ENCODE measurements at regions not wholly inside any gene's neighbourhood (a gene's known extent, or its start where the extent isn't known, plus 50 kb on each side); places are given as distances from the start of the nearest gene placed in this dataset.
A peak's percentile ranks its signal among the peaks of the same experiment; 100 is the strongest.

- FAIRE-seq, result no peak
Measured at GRCh38 chr4:163582703-163583102, 88.2 kb downstream of the TMA16 start.

GRCh38 chr4:163587867-163588266, 93.4 kb downstream of the TMA16 start:
- FAIRE-seq (no peak), DNase-seq (ENCODE audit: insufficient read length, low spot score) (no peak)

More at GRCh38 chr4:163582703-163583102, 88.2 kb downstream of the TMA16 start:
- no peak for DNase-seq (ENCODE audit: insufficient read length, low spot score)

- FAIRE-seq (no peak), DNase-seq (ENCODE audit: insufficient read length, low spot score) (no peak)
Measured at GRCh38 chr4:163588532-163588931, 94.0 kb downstream of the TMA16 start.

GRCh38 chr4:163590103-163590502, 95.6 kb downstream of the TMA16 start:
- no peak for DNase-seq (ENCODE audit: insufficient read length, low spot score)
- no peak for FAIRE-seq

- peak; percentile 49 for FAIRE-seq
- no peak for DNase-seq (ENCODE audit: insufficient read length, low spot score)
Measured at GRCh38 chr4:163590619-163591264, 96.3 kb downstream of the TMA16 start.

- no peak for FAIRE-seq
- DNase-seq (ENCODE audit: insufficient read length, low spot score), result peak; percentile 13
Measured at GRCh38 chr4:163591614-163592020, 97.1 kb downstream of the TMA16 start.

GRCh38 chr4:163592212-163592611, 97.7 kb downstream of the TMA16 start:
- DNase-seq (ENCODE audit: insufficient read length, low spot score) (no peak), FAIRE-seq (peak; percentile 86)

- FAIRE-seq, result no peak
- DNase-seq (ENCODE audit: insufficient read length, low spot score), result no peak
Measured at GRCh38 chr4:163595580-163595979, 101.1 kb downstream of the TMA16 start.

GRCh38 chr4:163598028-163598427, 103.5 kb downstream of the TMA16 start:
- FAIRE-seq, result peak; percentile 71
- no peak for DNase-seq (ENCODE audit: insufficient read length, low spot score)

- peak; percentile 8 for FAIRE-seq
- DNase-seq (ENCODE audit: insufficient read length, low spot score), result no peak
Measured at GRCh38 chr4:163598489-163598888, 104.0 kb downstream of the TMA16 start.

GRCh38 chr4:163600727-163601126, 106.2 kb downstream of the TMA16 start:
- DNase-seq (ENCODE audit: insufficient read length, low spot score), result no peak
- FAIRE-seq, result no peak

GRCh38 chr4:163603257-163603656, 108.8 kb downstream of the TMA16 start:
- no peak for FAIRE-seq
- no peak for DNase-seq (ENCODE audit: insufficient read length, low spot score)

- no peak for FAIRE-seq
- DNase-seq (ENCODE audit: insufficient read length, low spot score), result no peak
Measured at GRCh38 chr4:163606896-163607691, 112.6 kb downstream of the TMA16 start.

- no peak for DNase-seq (ENCODE audit: insufficient read length, low spot score)
Measured at GRCh38 chr4:163609019-163609418, 114.5 kb downstream of the TMA16 start.

GRCh38 chr4:163610648-163611047, 116.2 kb downstream of the TMA16 start:
- FAIRE-seq, result peak; percentile 67
- no peak for DNase-seq (ENCODE audit: insufficient read length, low spot score)

More at GRCh38 chr4:163609019-163609418, 114.5 kb downstream of the TMA16 start:
- FAIRE-seq, result no peak

- no peak for FAIRE-seq
- DNase-seq (ENCODE audit: insufficient read length, low spot score), result no peak
Measured at GRCh38 chr4:163611182-163611581, 116.7 kb downstream of the TMA16 start.

- no peak for DNase-seq (ENCODE audit: insufficient read length, low spot score)
- peak; percentile 60 for FAIRE-seq
Measured at GRCh38 chr4:163611784-163612445, 117.4 kb downstream of the TMA16 start.

- FAIRE-seq (no peak), DNase-seq (ENCODE audit: insufficient read length, low spot score) (no peak)
Measured at GRCh38 chr4:163612762-163613161, 118.3 kb downstream of the TMA16 start.

GRCh38 chr4:163613383-163613782, 118.9 kb downstream of the TMA16 start:
- no peak for FAIRE-seq
- no peak for DNase-seq (ENCODE audit: insufficient read length, low spot score)

- FAIRE-seq, result no peak
Measured at GRCh38 chr4:163614866-163615265, 120.4 kb downstream of the TMA16 start.

GRCh38 chr4:163618845-163619244, 124.4 kb downstream of the TMA16 start:
- DNase-seq (ENCODE audit: insufficient read length, low spot score), result no peak
- FAIRE-seq, result no peak

More at GRCh38 chr4:163614866-163615265, 120.4 kb downstream of the TMA16 start:
- no peak for DNase-seq (ENCODE audit: insufficient read length, low spot score)
